PC-3 (cell line): ENCODE measurements at regions not wholly inside any gene's neighbourhood (a gene's known extent, or its start where the extent isn't known, plus 50 kb on each side); places are given as distances from the start of the nearest gene placed in this dataset.
"Not testable (repeated sequence)": the region's sequence is repeated elsewhere in the genome, so short reads cannot be mapped to it uniquely, and the experiment has no call there.

Experiments used
- ATAC-seq: fragments of 200-7000 bp; cut with Tn5 transposase; 2 replicates; pipeline ENCODE4 v1.9.1; 2020; ENCODE audit warnings: mild to moderate bottlenecking, moderate library complexity
- BruUV-seq: library from RNA; stranded (reverse); fragments of 400-500 nt; replicated peaks from 2 replicates; lab custom pipeline; 2021; lab: Mats Ljungman, UMichigan
- CTCF ChIA-PET: fragments of 300-600 bp; sonication (Branson Sonifier 250); formaldehyde crosslinking; loops from one replicate; lab custom pipeline; 2022; ENCODE audit warnings: antibody characterized with exemption; lab: Charles Lee
- POLR2A ChIA-PET: fragments of 300-600 bp; sonication (Branson Sonifier 250); formaldehyde crosslinking; loops from one replicate; lab custom pipeline; 2022; ENCODE audit warnings: antibody characterized with exemption; ENCODE audit not compliant: unreplicated experiment; lab: Charles Lee
- DNase-seq: peaks from one replicate; pipeline ENCODE4 v3.0.0-alpha.2; 2015
- H2AFZ ChIP-seq: fragments of 300-600 bp; sonication (generic); 2 replicates; pipeline ENCODE4 v1.6.0; 2016; ENCODE audit warnings: antibody characterized with exemption, low read length
- H3F3A ChIP-seq: fragments of 300-600 bp; sonication (generic); one replicate; pipeline ENCODE4 v1.6.0; 2017; ENCODE audit warnings: antibody characterized with exemption, low read length, control low read depth, mild to moderate bottlenecking; ENCODE audit not compliant: unreplicated experiment
- H3K27ac ChIP-seq: fragments of 300-600 bp; sonication (generic); 2 replicates; pipeline ENCODE4 v1.5.1; 2016; ENCODE audit warnings: mild to moderate bottlenecking, low read length
- H3K27me3 ChIP-seq: fragments of 300-600 bp; sonication (generic); 2 replicates; pipeline ENCODE4 v1.6.1; 2016; ENCODE audit warnings: low read length, mixed read lengths
- H3K36me3 ChIP-seq: fragments of 300-600 bp; sonication (generic); 2 replicates; pipeline ENCODE4 v1.6.1; 2016; ENCODE audit warnings: low read depth, mixed run types, low read length, mixed read lengths
- H3K4me1 ChIP-seq: fragments of 300-600 bp; sonication (generic); 2 replicates; pipeline ENCODE4 v1.5.1; 2016; ENCODE audit warnings: low read length; ENCODE audit not compliant: insufficient read depth
- H3K4me2 ChIP-seq: fragments of 300-600 bp; sonication (generic); 2 replicates; pipeline ENCODE4 v1.6.0; 2016; ENCODE audit warnings: low read length
- H3K4me3 ChIP-seq: fragments of 300-600 bp; sonication (generic); 2 replicates; pipeline ENCODE4 v1.5.1; 2016; ENCODE audit warnings: mild to moderate bottlenecking, low read length, mixed read lengths
- H3K79me2 ChIP-seq: fragments of 300-600 bp; sonication (generic); 2 replicates; pipeline ENCODE4 v1.6.1; 2017; ENCODE audit warnings: low read length, mixed read lengths
- H3K9ac ChIP-seq: fragments of 300-600 bp; sonication (generic); 2 replicates; pipeline ENCODE4 v1.6.0; 2016; ENCODE audit warnings: mild to moderate bottlenecking, low read length
- H3K9me2 ChIP-seq: fragments of 300-600 bp; sonication (generic); replicated peaks from 2 replicates; pipeline ENCODE4 v1.6.1; 2016; ENCODE audit warnings: mixed run types, low read length, mixed read lengths
- H3K9me3 ChIP-seq: fragments of 300-600 bp; sonication (generic); 2 replicates; pipeline ENCODE4 v1.6.1; 2016; ENCODE audit warnings: low read length, mixed read lengths
- H4K20me1 ChIP-seq: fragments of 300-600 bp; sonication (generic); 2 replicates; pipeline ENCODE4 v1.6.1; 2016; ENCODE audit warnings: low read length, mixed read lengths
- EZH2 ChIP-seq: fragments of 300-600 bp; sonication (generic); IDR thresholded peaks from one replicate; pipeline ENCODE4 v1.6.1; 2017; ENCODE audit warnings: antibody characterized with exemption, mild to moderate bottlenecking, low read length; ENCODE audit not compliant: unreplicated experiment
- EZH2phosphoT487 ChIP-seq: fragments of 300-600 bp; sonication (generic); IDR thresholded peaks from 2 replicates; pipeline ENCODE4 v1.6.1; 2018; ENCODE audit warnings: mild to moderate bottlenecking, antibody characterized with exemption, low read length, borderline replicate concordance
- intact Hi-C: fragments of 100-400 bp; cut with micrococcal nuclease; formaldehyde crosslinking; loops from 2 replicates; pipeline ENCODE4 v1.9.0; 2023
- TF ChIP-seq, protein P1 (sequence below): fragments of 300-600 bp; sonication (generic); conservative IDR thresholded peaks from 2 replicates; pipeline ENCODE4 v1.5.1; 2017; ENCODE audit warnings: antibody characterized with exemption, low read depth, mild to moderate bottlenecking, low read length

- Histone ChIP-seq H3K4me1 (no peaks in the 10 kb centered on the region), H3K79me2 (no peaks in the 10 kb centered on the region), H3K9me3 (no peaks in the 10 kb centered on the region), H3K36me3 (no peaks in the 10 kb centered on the region), H3K4me2 (no peak overlapping the region), H2AFZ (no peak overlapping the region), H4K20me1 (no peaks in the 10 kb centered on the region), H3F3A (no peaks in the 10 kb centered on the region), H3K9me2 (no peaks in the 10 kb centered on the region), H3K27ac (no peak overlapping the region), H3K27me3 (no peaks in the 10 kb centered on the region), H3K4me3 (no peak overlapping the region), H3K9ac (no peak overlapping the region)
- no TSS peak for BruUV-seq
- DNase-seq, result no peak
- intact Hi-C loops, result no loop called here
- ChIA-PET POLR2A (no interaction called here), CTCF (no interaction called here)
- TF ChIP-seq EZH2 (no peak), EZH2phosphoT487 (no peak)
- TF ChIP-seq, protein P1, sequence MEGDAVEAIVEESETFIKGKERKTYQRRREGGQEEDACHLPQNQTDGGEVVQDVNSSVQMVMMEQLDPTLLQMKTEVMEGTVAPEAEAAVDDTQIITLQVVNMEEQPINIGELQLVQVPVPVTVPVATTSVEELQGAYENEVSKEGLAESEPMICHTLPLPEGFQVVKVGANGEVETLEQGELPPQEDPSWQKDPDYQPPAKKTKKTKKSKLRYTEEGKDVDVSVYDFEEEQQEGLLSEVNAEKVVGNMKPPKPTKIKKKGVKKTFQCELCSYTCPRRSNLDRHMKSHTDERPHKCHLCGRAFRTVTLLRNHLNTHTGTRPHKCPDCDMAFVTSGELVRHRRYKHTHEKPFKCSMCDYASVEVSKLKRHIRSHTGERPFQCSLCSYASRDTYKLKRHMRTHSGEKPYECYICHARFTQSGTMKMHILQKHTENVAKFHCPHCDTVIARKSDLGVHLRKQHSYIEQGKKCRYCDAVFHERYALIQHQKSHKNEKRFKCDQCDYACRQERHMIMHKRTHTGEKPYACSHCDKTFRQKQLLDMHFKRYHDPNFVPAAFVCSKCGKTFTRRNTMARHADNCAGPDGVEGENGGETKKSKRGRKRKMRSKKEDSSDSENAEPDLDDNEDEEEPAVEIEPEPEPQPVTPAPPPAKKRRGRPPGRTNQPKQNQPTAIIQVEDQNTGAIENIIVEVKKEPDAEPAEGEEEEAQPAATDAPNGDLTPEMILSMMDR, result no peak
- no peak for ATAC-seq
Observed at GRCh38 chr4:179671609-179672008, 2229.4 kb upstream of the AGA start.

DNA sequence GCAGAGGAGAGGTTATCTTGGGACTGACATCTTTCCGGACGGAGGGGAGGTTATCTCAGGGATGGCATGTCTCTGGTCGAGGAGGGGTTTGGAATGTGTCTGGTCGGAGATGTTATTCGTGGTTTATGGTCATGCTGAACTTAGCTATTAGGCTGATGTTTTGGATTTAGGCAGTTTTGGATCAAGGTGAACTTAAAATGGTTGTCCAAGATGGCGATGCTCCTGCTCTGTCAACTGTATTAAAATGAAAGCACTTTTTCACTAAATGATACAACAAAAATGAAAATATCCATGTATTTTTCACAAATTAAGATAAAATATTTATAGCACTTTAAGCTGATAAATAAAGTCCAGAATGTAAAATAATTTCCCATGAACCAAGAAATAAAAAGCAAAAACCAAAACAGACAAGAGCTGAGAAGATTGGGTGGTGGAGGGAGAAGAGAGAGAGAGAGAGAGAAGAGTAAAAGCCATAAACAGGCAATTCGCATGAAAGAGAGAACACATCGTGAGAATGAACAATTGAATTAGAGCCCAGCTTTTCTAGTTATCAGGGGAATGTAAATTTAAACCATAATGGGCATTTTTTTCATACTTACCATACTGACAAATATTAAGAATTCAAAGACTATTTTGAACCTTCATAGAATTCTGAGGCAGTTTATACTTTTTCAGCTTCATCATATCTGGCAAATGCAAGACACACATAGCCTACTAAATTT is 2236.0 kb upstream of the AGA start:
- Histone ChIP-seq H3K4me2 (no peak overlapping the region), H3K79me2 (no peaks in the 10 kb centered on the region), H3K27ac (no peak overlapping the region), H2AFZ (no peak overlapping the region), H4K20me1 (no peaks in the 10 kb centered on the region), H3K9me2 (no peaks in the 10 kb centered on the region), H3K4me3 (no peak overlapping the region), H3K27me3 (no peaks in the 10 kb centered on the region), H3K36me3 (no peaks in the 10 kb centered on the region), H3F3A (no peaks in the 10 kb centered on the region), H3K4me1 (no peaks in the 10 kb centered on the region), H3K9me3 (no peaks in the 10 kb centered on the region), H3K9ac (no peak overlapping the region)
- intact Hi-C loops, result no loop called here
- TF ChIP-seq, protein P1, result no peak
- TF ChIP-seq EZH2phosphoT487 (no peak), EZH2 (no peak)
- DNase-seq (no peak), ATAC-seq (no peak)
- BruUV-seq, result no TSS peak
- POLR2A ChIA-PET, result no interaction called here
- CTCF ChIA-PET, result no interaction called here

DNA sequence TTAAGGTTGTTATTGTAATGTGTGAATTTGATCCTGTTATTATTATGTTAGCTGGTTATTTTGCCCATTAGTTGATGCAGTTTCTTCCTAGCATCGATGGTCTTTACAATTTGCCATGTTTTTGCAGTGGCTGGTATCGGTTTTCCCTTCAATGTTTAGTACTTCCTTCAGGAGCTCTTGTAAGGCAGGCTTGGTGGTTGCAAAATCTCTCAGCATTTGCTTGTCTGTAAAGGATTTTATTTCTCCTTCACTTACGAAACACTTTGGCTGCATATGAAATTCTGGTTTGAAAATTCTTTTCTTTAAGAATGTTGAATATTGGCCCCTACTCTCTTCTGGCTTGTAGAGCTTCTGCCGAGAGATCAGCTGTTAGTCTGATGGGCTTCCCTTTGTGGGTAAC is 2241.4 kb upstream of the AGA start:
- H3K79me2 ChIP-seq, DNase-seq, H2AFZ ChIP-seq, CTCF ChIA-PET, H4K20me1 ChIP-seq, H3K27ac ChIP-seq, ATAC-seq, H3K4me3 ChIP-seq, H3F3A ChIP-seq, H3K4me1 ChIP-seq, H3K9me3 ChIP-seq, H3K4me2 ChIP-seq, H3K36me3 ChIP-seq, intact Hi-C loops, H3K27me3 ChIP-seq, BruUV-seq, H3K9me2 ChIP-seq, H3K9ac ChIP-seq, POLR2A ChIA-PET: not testable (repeated sequence)
